ENCODE measurements at regions not wholly inside any gene's neighbourhood (a gene's known extent, or its start where the extent isn't known, plus 50 kb on each side); places are given as distances from the start of the nearest gene placed in this dataset.

- TF ChIP-seq EZH2 (IDR thresholded peaks at IDR 0.05; ENCODE audit: borderline replicate concordance, low read depth, low read length, severe bottlenecking) (no peak), CTCF (IDR thresholded peaks at IDR 0.05; ENCODE audit: extremely low read depth in 1 of 2, insufficient read depth in 1 of 2, low read depth in 1 of 2, low read length in 2 of 2) (no peak), MYC (IDR thresholded peaks at IDR 0.05; ENCODE audit: low read depth, low read length) (no peak), POLR2AphosphoS5 (IDR thresholded peaks at IDR 0.05; ENCODE audit: insufficient read depth, low read depth, low read length) (no peak), POLR2A (IDR thresholded peaks at IDR 0.05; ENCODE audit: low read depth, low read length) (no peak), FOS (IDR thresholded peaks at IDR 0.05; ENCODE audit: borderline replicate concordance, insufficient read depth, low read length) (no peak), MAX (IDR thresholded peaks at IDR 0.05; ENCODE audit: insufficient read depth, insufficient read length) (no peak), GATA2 (IDR thresholded peaks at IDR 0.05; ENCODE audit: insufficient read depth, insufficient read length, low read depth, low read length) (no peak), JUN (IDR thresholded peaks at IDR 0.05; ENCODE audit: borderline replicate concordance, insufficient read depth, insufficient read length, low read depth) (no peak)
These were observed 55.6 kb downstream of the PITPNM2 start for GRCh38 chr12:123095078-123095881.

Measured in endothelial cell of umbilical vein (primary cell).